IPS-NIHi7 (cell line): ENCODE measurements at regions not wholly inside any gene's neighbourhood (a gene's known extent, or its start where the extent isn't known, plus 50 kb on each side); places are given as distances from the start of the nearest gene placed in this dataset.

Experiments
- DNase-seq: peaks from one replicate; pipeline ENCODE4 v3.0.0; 2012; ENCODE audit warnings: mixed read lengths; ENCODE audit errors: extremely low spot score

- DNase-seq: no peak
These were observed 53.0 kb upstream of the RAB18 start for GRCh38 chr10:27451054-27451453.

GRCh38 chr10:27450225-27450624 is 53.9 kb upstream of the RAB18 start:
- no peak for DNase-seq

GRCh38 chr10:27449571-27449970 is 54.5 kb upstream of the RAB18 start:
- DNase-seq: no peak

- DNase-seq: peak; percentile 26
These were observed 55.2 kb upstream of the RAB18 start for GRCh38 chr10:27448921-27449320.

DNA sequence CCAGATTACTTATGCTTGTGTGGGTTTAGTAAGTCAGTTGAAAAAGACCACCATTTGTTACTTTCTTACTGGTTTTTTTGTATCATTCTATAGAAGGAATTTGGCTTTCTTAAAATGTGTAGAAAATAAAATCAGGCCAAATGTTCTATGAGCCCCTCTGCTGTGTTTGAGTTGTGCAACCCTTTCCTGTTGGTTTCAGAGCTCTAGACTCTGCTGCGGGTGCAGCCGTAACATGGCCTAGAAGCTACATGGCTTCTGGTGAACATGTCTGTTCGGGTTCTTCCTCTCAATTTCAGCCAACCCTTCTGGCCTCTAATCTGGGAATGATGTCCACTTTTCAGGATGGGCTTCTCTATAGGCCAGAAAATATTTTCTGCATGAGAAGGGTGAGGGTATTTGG is 56.6 kb upstream of the RAB18 start:
- no peak for DNase-seq

- no peak for DNase-seq
These were observed 57.8 kb upstream of the RAB18 start for GRCh38 chr10:27446091-27446918.

- no peak for DNase-seq
These were observed 59.0 kb upstream of the RAB18 start for GRCh38 chr10:27445070-27445469.

DNA sequence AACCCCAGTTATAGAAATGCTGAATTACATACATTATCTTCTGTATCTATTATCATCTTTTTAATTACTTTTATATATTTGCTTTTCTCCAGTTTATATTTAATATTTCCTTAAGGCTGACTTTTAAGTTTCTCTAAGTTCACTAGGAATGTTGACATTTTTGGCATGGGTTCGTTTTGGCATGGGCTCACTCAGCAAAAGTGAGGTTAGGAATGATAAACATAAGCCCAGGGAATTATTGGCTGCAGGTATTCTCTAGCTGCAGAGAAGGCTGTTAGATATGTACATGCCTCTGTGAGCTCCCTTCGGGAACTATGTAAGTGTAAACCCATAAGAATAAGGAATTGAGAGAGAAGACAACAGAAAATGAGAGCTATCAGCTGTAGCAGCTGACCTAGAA is 63.6 kb upstream of the RAB18 start:
- no peak for DNase-seq

- DNase-seq: no peak
These were observed 64.1 kb upstream of the RAB18 start for GRCh38 chr10:27440021-27440420.

DNA sequence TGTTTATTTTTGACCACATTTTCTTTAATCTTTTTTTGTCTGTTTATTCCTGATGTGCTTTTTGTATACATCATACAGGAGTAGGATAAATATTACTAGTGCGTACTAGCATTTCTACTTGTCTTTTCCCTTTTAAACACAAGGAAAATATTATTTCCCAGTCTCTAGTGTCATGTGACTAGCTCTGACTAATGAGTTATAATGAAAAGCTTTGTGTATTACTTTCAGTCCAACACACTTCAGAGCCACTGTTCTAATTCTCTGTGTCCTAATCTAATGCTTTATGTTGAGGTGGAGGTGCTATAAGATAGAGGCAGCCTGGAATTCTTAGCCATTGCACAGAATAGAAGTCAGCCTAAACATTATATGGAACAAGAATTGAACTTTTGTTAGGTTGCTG is 65.0 kb upstream of the RAB18 start:
- DNase-seq: no peak

GRCh38 chr10:27437775-27438174 is 66.3 kb upstream of the RAB18 start:
- no peak for DNase-seq

DNA sequence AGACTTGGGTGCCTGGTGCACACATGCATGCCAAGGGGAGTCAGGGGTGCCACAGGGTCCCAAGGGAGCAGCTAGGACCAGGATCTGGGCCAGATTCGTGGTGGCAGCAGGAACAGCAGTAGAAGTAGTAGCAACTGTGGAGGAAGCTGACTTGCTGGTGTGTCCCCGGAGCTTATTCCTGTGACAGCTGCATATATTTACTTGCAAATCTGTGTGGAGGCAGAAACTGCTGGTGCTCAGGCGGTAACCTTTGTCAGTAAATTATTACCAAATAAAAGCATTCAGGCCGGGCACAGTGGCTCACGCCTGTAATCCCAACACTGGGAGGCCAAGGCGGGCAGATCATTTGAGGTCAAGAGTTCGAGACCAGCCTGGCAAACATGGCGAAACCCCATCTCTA is 67.4 kb upstream of the RAB18 start:
- DNase-seq: no peak

GRCh38 chr10:27433976-27434375 is 70.1 kb upstream of the RAB18 start:
- DNase-seq: no peak

DNA sequence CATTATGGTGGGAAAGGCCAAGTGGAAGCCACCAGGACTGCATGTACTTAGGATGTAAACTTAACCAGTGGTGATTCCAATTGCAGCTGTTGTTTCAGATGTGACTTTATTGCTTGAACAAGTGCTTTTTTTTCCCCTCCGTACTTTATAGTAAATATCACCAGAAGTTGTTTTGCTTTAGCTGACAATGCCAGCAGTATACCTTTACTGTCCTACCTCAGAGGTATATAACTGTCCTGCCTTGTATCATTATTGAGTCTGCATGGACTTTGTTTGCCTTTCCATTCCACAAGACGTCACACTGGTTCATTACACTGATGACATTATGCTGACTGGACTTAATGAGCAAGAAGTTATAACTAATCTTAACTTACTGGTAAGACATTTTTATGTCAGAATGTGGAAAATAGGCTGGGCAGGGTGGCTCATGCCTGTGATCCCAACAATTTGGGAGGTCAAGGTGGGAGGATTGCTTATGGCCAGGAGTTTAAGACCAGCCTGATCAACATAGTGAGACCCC is 77.1 kb upstream of the RAB18 start:
- no peak for DNase-seq

DNA sequence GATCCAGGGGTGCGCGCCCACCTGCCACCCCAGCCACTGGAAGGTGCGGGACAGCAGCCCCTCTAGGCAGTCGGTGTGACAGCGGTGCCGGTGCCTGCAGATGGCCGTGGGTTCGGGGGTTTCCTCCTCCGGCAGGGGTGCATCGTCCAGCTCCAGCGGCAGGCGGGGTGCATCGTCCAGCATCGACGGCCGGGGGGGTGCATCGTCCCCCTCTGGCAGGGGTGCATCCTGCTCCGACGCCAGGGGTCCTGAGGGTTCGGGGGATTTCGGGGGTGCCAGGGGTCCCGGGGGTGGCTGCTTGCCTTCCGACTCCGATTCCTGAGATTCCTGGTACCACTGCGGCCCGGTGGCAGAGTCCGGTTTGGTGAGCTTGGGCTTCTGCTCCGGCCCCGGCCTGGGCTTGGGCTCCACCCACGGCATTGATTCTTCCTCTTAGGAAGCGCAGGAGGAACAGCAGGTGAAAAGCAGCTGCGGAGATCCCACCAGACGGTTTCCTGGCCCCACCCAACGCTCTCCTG is 90.2 kb upstream of the RAB18 start:
- no peak for DNase-seq

DNA sequence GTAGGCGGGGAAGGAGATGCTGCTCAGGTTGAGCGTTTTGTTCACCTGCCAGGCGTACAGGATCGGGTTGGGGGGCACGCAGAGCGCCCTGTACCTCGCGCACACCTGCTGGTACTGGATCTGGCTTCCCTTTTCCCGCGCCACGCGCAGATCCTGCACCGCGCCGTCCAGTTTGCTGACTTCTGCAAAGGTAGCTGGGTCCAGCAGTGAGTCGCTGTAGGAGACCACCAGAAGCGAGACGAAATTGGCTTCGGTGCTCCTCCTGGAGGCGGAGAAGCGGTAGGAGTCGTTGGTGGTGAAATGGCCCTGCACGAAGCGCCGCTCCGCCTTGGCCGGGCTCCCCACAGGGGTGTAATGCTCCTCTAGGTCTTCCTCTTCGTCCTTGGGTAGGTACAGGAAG is 90.7 kb upstream of the RAB18 start:
- no peak for DNase-seq

- no peak for DNase-seq
These were observed 94.0 kb upstream of the RAB18 start for GRCh38 chr10:27410153-27410552.

- DNase-seq: no peak
These were observed 96.8 kb upstream of the RAB18 start for GRCh38 chr10:27407271-27407670.

GRCh38 chr10:27399871-27400270 is 104.2 kb upstream of the RAB18 start:
- no peak for DNase-seq

GRCh38 chr10:27393961-27394360 is 110.1 kb upstream of the RAB18 start:
- DNase-seq: no peak

DNA sequence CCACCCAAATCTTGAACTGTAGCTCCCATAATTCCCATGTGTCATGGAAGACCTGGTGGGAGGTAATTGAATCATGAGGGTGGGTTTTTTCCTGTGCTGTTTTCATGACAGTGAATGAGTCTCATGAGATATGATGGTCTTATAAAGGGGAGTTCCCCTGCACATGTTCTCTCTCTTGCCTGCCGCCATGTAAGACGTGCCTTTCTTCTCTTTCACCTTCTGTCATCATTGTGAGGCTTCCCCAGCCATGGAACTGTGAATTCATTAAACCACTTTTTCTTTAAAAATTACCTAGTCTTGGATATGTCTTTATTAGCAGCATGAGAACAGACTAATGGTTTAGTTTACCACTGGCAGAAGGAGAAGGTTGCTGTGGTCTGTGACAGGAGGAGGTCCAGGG is 111.5 kb upstream of the RAB18 start:
- DNase-seq: no peak

DNA sequence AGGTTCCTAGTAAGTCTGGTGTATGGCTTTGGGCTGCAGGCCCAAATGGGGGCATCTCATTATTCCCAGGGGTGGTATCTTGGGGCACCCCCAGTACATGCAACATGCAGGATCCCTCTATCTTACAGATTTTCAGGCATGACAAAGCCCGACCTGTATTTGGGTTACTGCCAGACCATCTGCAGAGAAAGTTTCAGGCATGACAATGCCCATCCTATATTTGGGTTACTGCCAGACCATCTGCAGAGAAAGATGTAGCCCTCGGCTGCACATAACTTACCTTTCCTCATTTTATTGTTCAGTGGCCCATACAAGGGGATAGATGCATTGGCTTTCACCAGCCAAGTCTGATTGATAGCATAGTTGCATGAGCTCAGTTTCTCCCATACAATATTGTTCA is 112.2 kb upstream of the RAB18 start:
- DNase-seq: no peak

GRCh38 chr10:27391325-27391724 is 112.8 kb upstream of the RAB18 start:
- no peak for DNase-seq

DNA sequence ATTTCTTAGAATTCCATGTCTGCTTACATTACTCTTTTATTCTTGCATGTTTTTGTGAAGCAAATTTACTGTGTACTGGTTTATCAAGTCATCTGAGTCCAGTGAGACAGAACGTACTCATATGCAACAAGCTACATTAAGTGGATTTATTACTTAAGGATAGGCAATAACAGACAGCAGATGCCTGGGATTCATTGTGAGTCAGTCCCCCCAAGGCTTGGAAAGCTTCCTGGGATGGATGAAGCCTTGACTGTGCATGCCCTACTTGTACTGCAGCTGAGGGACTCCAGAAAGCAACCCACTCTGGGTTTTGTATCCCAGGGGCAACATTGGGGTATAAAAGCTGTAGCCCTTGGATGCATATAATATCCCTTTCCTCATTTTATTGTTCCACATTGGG is 113.4 kb upstream of the RAB18 start:
- no peak for DNase-seq
